DMS79 treated with DMSO at 0.1 percent for 48 hours (cell line): ENCODE measurements at regions not wholly inside any gene's neighbourhood (a gene's known extent, or its start where the extent isn't known, plus 50 kb on each side); places are given as distances from the start of the nearest gene placed in this dataset.
"Not testable (repeated sequence)": the region's sequence is repeated elsewhere in the genome, so short reads cannot be mapped to it uniquely, and the experiment has no call there.

Experiments used
- DNase-seq: peaks from one replicate; lab custom pipeline; 2025; lab: John Stamatoyannopoulos, UW

DNA sequence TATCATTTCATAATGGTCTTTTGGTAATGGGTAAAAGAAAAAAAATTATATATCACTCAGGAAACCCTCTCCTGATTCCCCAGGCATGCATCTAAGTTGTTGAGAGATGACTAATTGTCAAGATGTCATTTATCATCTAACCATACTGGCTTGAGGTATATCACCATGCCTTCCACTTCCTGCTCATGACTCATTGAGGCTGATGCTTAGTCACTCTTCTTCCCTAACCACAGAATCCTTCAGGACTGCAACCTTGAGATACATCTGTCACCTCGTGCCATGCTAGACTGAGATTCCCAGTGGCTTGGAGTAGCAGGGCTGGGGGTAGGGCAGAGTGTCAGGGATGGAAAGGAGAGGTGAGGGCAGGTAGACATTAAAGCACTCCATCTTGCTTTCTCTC is 782.5 kb upstream of the INTU start:
- no peak for DNase-seq

DNA sequence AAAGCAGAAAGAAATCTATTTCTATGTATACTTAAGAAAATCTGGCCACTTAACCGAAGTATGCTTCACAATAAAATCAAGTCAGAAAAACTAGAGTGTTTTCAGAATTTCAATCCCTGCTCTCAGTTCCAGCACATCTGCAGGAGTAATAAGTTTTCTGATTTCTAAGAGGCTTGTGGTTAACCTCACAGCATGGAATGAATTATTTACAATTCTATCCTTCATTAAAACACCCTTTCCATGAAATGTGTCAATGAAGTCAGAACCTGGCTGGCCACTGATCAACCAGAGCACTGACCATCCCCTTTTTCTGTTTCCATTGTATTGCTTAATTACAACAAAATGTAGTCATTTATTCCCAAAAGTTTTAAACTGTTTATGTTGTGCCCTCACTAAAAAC is 781.4 kb upstream of the INTU start:
- no peak for DNase-seq

DNA sequence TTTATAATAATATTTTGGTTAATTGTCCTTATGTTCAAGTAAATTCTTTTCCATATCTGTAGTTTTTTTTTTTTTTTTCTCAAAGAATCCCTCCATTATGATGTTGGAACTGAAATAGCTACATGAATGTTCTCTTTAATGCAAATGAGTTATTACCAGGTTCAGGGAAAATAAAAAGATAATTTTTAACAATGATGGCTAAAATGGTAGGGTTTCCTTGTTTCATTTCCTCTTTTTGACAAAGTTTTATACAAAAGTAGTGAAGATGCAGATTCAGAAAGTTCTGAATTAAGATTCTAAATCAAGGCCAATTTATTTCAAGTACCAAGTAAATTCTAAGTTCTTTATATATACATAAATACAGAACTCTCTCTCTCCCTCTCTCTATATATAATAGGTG is 779.0 kb upstream of the INTU start:
- DNase-seq, result no peak

DNA sequence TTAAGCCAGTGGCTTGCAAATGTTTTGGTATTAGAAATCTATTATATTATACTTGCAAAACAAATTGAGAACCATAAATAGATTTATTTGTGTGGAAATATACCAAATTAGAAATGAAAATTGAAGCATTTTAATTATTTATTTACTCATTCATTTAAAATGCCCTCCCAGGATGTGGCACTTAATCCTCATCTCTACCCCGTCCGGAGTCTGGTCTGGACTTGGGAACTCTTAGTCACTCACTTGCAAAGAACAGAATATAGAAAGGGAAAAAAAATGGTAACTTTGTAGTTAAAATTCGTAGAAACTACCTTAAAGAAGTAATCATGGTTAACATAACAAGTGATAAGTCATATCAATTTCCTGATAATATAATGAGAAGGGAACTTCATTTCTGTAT is 775.9 kb upstream of the INTU start:
- no peak for DNase-seq

DNA sequence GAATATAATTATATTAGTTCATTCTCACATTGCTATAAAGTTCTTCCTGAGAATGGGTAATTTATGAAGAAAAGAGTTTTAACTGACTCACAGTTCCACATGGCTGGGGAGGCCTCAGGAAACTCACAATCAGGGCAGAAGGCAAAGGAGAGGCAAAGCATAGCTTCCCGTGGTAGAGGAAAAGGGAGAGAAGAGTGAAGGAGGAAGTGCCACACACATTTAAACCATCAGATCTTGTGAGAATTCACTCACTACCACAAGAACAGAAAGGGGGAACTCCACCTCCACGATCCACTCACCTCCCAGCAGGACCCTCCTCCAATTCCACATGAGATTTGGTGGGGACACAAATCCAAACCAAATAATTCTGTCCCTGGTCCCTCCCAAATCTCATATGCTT is 773.4 kb upstream of the INTU start:
- no peak for DNase-seq

DNA sequence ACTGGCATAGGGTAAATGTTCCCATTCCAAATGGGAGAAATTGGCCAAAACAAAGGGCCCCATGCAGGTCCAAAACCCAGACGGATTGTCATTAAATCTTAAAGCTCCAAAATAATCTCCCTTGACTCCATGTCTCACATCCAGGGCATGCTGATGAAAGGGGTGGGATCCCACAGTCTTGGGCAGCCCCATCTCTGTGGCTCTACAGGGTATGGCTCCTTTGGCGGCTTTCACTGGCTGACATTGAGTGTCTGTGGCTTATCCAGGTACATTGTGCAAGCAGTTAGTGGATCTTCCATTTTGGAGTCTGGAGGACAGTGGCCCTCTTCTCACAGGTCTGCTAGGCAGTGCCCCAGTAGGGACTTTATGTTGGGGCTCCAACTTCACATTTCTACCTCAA is 772.9 kb upstream of the INTU start:
- DNase-seq, result no peak

DNA sequence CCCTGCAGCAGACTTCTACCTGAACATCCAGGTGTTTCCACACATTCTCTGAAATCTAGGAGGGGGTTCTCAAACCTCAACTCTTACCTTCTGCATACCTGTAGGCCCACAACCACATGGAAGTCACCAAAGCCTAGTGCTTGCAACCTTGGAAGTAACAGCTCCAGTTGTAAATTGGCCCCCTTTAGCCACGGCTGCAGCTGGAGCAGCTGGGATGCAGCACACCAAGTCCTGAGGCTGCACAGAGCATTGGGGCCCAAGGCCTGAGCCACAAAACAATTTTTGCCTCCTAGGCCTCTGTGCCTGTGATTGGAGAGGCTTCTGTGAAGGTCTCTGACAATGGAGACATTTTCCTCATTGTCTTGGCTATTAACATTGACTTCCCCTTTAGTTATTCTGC is 772.4 kb upstream of the INTU start:
- DNase-seq, result no peak

DNA sequence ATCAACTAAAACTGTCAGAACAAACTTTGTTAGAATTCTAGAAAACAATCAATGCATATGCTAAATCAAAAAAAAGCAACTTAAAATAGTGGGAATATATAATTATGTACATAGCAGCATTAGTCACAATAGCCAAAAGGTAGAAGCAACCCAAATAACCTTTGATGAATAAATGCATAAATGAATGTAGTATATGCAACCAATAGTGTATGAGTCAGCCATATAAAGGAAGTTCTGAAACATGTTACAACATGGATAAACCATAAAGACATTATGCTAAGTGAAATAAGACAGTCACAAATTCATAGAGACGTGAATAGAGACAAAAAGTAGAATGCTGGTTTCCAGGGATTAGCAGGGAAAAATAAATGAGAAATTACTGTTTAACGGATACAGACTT is 762.8 kb upstream of the INTU start:
- DNase-seq, result no peak

DNA sequence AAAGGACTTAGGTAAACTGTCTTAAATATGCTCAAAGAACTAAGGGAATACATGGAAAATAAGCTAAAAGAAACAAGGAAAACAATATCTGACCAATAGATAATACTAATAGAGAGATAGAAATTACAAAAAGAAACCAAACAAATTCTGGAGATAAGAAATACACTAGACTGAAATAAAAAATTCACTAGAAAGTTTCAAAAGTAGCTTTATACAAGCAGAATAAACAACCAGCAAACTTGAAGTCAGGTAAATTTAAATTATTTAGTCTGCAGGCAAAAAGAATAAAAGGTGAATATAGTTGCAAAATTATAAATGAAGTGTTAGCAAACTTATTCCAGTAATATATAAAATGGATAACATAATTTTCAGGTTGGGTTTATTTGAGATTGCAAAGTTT is 760.9 kb upstream of the INTU start:
- DNase-seq, result no peak

DNA sequence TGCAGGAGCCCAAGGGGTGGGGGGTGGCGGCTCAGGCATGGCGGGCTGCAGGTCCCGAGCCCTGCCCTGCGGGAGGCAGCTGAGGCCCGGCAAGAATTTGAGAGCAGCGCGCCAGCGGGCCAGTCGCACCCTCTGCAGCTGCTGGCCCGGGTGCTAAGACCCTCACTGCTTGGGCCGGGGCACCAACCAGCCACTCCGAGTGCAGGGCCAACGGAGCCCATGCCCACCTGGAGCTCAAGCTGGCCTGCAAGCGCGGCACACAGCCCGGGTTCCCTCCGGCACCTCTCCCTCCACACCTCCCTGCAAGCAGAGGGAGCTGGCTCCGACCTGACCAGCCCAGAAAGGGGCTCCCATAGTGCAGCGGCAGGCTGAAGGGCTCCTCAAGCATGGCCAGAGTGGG is 758.2 kb upstream of the INTU start:
- DNase-seq, result no peak

DNA sequence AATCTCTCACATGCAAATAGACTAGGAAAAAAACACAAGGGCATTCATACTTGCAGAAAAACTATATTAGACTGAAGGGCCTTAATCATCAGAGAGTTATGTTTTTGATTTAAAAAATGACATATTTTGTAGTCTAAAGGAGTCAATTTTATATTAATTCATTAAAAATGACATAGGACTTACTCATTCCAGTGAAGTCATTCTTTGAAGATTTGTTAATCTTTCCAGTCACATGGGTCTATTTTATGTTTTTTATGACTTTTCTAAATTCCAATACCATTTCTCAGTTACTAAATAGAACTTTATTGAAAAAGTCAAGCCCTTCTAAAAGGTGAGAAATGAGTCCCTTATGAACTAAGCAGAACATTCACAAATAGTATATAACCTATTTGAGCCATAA is 743.8 kb upstream of the INTU start:
- no peak for DNase-seq

DNA sequence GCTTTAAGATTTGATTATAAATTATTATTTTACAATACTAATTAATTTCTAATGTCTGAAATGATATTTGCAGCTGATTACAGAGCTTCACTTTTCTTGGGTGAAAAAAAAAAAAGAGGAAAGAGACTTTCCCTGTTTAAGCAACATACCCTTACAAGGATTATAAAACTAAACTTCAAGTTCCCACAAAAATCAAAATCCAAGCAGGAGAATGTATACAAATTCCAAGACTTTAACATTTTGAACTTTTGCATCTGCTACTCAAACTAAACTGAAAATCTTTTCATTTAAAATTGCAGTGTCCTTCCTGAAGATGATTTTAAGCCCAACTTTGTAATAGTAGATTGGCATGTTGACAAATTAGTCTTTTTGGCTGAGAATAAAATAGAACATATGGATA is 742.4 kb upstream of the INTU start:
- DNase-seq, result no peak

DNA sequence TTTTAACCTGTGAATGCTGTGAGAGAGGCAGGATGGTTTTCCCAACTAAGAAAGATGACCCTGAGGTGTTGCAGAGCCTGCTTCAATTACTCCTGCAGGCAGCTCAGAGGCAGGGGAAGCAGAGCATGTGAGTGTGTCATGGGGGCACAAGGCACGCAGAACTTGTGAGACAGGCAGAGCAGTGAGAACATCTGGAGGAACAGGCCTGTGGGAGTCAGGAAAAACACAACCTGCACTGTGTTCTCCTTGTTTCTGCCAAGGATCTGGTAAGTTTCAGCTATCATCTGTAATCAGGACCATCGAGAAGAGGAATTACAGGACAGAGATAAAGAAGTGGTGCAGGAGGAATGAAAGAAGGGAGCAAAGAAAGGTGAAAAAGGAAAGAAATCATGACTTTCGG is 741.8 kb upstream of the INTU start:
- DNase-seq, result no peak

DNA sequence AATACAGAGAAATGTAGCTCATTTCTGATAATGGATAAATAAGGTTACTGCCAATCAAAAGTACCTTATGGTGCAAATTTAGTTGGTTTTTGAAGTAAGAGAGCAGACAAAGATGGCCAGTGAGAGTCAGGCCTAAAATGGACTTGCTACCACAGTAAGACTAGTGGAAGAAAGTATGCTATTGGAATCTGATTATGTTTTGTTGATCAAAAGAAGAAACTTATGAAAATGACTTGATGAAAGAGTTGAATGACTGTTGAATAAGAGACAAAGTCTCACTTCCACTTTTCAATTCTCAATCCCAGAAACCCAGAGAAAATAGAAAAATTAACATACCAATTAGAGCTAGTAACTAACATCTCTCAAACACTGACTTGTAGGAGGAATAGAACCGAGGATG is 737.8 kb upstream of the INTU start:
- no peak for DNase-seq

DNA sequence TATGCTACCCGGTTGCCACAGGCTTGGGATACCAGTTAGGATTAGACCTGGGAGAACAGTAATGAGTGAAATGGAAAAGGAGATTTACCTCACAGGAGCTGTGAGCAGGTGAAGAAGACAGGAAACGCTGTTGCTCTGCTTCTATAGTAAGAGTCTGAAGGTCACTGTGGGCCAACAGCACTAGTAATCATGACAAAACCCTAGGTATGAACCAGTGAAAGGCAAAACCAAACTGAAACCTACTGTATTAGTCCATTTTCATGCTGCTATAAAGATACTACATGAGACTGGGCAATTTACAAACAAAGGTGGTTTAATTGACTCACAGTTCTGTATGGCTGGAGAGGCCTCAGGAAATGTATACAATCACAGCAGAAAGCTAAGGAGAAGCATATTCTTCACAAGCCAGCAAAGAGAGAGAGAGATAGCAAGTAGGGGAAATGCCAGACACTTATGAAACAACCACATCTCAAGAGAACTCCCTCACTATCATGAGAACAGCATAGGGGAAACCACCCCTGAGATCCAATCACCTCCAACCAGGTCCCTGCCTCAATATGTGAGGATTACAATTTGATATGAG is 736.7 kb upstream of the INTU start:
- DNase-seq, result no peak

DNA sequence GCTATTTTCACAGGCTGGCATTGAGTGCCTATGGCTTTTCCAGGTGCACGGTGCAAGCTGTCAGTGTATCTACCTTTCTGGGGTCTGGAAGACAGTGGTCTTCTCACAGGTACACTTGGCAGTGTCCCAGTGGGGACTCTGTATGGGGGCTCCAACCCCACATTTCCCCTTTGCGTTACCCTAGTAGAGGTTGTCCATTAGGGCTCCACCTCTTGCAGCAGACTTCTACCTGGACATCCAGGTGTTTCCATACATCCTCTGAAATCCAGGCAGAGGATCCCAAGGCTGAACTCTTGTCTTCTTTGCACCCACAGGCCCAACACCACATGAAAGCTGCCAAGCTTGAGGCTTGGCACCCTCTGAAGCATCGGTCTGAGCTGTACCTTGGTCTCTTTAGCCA is 735.7 kb upstream of the INTU start:
- no peak for DNase-seq

DNA sequence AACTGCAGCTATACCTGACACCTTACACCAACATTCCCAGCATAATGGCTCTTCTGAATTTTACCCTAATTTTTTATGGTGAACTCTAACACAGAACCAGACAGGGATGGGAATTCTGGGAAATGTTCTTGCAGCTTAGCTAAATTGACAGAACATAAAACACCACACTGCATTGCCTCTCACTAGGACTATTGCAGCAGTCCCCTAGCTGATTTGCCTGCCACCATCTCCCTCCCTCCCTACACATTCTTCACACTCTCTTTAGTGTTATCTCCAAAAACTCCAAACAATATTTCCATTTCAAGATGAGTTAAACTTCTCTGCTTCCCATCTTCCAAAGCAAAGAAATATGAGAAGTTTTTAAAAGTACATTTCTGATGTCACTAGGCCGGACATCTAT is 733.9 kb upstream of the INTU start:
- DNase-seq, result no peak

DNA sequence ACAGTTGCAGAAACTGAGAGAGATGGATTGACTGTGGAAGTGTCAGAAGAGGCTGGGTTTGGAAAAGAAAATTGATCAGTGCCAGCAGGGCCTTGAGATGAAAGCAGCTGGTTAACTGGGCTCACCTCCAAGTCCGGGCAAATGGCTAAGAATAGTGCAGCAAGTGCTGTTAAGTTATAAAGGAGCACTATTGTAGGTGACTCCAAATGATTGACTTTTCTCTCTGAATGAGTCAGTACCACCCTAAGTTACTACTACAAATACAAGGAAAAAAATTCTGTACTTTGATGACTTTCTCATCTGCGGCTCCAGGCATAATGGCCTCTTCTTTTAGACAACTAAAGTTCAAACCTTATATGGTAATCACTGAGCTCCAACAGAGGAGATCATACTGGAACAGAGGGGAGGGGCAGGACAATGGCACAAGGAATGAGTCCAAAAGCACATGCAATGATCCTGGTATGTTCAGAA is 733.4 kb upstream of the INTU start:
- no peak for DNase-seq

DNA sequence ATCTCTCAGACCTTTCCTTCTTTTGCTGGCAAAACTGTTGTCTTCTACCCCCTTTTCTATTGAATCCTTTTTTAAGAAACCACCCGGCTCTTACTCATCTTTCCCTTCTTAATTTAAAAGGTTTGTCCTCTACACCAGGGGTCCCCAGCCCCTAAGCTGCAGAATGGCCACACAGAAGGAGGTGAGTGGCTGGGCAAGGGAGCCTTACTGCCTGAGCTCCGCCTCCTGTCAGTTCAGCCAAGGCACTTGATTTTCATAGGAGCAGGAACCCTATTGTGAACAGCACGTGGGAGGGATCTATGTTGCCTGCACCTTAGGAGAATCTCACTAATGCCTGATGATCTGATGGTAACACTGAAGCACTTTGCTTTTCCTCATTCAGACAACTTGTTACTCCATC is 726.3 kb upstream of the INTU start:
- no peak for DNase-seq

DNA sequence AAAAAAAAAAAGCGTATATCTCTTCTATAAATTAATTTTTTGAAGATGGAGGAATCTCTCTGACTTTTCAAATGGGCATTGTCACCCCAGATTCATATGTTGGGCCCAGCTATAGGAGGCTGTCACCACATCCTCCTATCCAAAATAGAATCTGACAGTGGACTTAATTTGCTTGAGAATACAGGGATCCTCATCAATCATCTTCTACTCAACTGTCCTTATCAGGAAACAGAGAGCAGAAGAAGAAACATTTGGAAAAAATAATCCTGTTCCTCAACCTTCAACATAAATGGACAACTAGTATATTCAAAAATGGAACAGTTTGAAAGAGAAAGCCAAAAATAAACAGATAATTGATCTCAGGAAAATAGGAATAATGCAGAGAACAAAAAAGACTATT is 725.4 kb upstream of the INTU start:
- DNase-seq, result no peak

DNA sequence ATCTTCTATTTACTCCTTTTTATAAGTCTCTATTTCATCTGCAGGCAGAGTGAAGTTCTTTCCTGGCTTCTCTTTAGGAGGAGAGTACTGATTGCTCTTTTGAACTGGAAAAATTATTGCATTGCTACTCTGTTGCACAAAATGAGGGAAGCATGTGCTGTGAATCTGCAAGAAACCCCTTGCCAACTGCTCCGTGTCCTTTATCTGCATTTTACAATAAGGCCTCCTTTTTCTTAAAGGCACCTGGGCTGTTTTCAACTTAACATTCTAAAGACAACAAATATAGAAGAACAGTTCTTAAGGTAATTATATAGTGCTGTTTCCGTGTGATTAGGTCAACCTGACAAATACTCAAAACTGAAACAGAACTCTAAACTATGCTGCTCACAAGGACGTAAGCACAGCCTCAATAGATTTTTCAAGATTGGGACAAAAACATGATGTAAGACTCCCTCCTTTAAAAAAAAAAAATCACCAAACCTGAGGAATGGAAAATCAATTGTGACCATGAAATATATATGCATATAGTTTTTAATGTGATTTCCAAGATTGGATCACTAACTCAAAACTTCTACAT is 716.6 kb upstream of the INTU start:
- DNase-seq, result no peak

DNA sequence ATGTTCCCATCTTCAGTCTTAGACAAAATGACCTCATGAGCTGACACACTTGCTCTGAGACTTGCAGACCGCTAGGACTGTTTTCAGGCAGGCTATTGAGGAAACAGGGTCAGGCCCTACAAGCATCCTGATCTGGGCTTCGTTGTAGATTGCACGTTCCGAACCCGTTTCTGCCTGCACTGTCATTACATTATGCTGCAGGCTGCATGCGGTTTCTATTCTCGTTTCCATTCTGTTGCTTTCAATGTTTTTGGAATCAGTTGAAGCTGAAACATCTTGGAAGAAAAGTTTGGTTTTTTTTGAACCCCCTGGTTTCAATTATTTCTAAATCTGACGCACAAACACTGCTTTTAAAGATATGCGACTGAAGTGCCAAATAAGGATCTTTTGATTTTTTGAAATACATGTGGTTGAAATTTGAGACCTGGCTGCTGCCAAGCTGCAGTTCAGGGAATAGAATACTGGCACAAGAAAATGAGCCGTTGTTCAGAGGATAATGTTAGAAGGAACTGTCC is 716.1 kb upstream of the INTU start:
- no peak for DNase-seq

DNA sequence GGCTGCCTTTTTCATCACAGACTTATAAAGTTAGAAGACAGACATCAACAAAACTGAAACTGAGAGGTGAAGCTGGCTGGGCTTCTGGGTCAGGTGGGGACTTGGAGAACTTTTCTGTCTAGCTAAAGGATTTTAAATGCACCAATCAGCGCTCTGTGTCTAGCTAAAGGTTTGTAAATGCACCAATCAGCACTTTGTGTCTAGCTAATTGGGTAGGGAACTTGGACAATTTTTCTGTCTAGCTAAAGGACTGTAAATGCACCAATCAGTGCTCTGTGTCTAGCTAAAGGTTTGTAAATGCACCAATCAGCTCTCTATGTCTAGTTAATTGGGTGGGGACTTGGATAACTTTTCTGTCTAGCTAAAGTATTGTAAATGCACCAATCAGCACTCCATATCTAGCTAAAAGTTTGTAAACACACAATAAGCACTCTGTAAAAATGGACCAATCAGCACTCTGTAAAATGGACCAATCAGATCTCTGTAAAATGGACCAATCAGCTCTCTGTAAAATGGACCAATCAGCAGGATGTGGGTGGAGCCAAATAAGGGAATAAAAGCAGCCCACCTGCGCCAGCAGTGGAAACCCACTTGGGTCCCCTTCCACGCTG is 710.3 kb upstream of the INTU start:
- DNase-seq, result not testable (repeated sequence)

DNA sequence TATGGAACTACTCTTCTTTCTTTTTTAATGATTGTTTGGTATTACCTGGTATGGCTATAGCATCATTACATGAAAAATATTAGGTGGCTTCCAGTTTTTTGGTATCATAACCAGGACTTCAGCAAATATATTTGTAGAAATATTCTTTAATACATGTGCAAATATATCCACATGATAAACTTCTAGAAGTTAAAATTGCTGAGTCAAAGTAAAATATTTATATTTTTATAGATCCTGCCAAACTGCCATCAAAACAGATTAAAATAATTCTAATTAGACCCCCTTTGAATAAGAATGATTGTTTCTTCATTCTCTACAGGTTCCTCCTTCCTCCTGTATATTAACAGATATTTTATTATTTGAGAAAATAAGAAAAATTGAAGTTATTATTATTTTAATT is 708.5 kb upstream of the INTU start:
- DNase-seq, result no peak
